ENCODE measurements at regions not wholly inside any gene's neighbourhood (a gene's known extent, or its start where the extent isn't known, plus 50 kb on each side); places are given as distances from the start of the nearest gene placed in this dataset.
"Not testable (repeated sequence)": the region's sequence is repeated elsewhere in the genome, so short reads cannot be mapped to it uniquely, and the experiment has no call there.

- H3K79me2 ChIP-seq (ENCODE audit: low read length); H3K4me3 ChIP-seq (ENCODE audit: low read length); H3K9me2 ChIP-seq (replicated peaks; ENCODE audit: low read length); CTCF ChIA-PET; H3K4me1 ChIP-seq (ENCODE audit: insufficient read depth, low read length); intact Hi-C loops (cut with micrococcal nuclease); H4K20me1 ChIP-seq (ENCODE audit: low read length); H3K9ac ChIP-seq (ENCODE audit: low read length); H3K9me3 ChIP-seq (ENCODE audit: low read length); H3K4me2 ChIP-seq (ENCODE audit: low read length); H2AFZ ChIP-seq (ENCODE audit: low read length); ATAC-seq; DNase-seq; H3K27ac ChIP-seq (ENCODE audit: low read length); POLR2A ChIA-PET (ENCODE audit: unreplicated experiment); H3K36me3 ChIP-seq (ENCODE audit: low read depth, low read length); BruUV-seq (replicated peaks); H3F3A ChIP-seq (ENCODE audit: low read length, unreplicated experiment); H3K27me3 ChIP-seq (ENCODE audit: low read length): not testable (repeated sequence)
Measured at GRCh38 chr22:10673065-10673464, 4854.9 kb upstream of the OR11H1 start.

DNA sequence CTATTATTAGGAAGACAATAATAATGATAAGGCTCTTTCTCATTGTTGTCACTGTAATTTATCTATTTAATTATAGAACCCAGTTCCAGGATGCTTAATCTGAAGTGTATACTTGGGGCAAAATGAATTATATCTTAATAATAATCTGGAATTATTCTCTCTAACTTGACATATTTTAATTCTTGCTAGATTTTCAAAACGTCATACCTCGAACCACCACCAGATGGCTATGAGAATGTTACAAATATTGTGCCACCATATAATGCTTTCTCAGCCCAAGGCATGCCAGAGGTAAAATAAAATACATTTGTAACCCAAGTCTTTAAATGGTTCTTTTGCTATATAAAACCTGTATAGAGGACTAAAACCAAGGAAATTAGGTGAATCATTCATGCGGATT is 4849.3 kb upstream of the OR11H1 start:
- DNase-seq; H3K9ac ChIP-seq (ENCODE audit: low read length); H3K4me2 ChIP-seq (ENCODE audit: low read length); H4K20me1 ChIP-seq (ENCODE audit: low read length); H2AFZ ChIP-seq (ENCODE audit: low read length); H3K36me3 ChIP-seq (ENCODE audit: low read depth, low read length); H3K79me2 ChIP-seq (ENCODE audit: low read length); H3K27me3 ChIP-seq (ENCODE audit: low read length); H3K9me2 ChIP-seq (replicated peaks; ENCODE audit: low read length); intact Hi-C loops (cut with micrococcal nuclease); H3K27ac ChIP-seq (ENCODE audit: low read length); H3K9me3 ChIP-seq (ENCODE audit: low read length); BruUV-seq (replicated peaks); H3F3A ChIP-seq (ENCODE audit: low read length, unreplicated experiment); POLR2A ChIA-PET (ENCODE audit: unreplicated experiment); H3K4me3 ChIP-seq (ENCODE audit: low read length); H3K4me1 ChIP-seq (ENCODE audit: insufficient read depth, low read length); ATAC-seq; CTCF ChIA-PET: not testable (repeated sequence)

GRCh38 chr22:10685436-10685835 is 4842.6 kb upstream of the OR11H1 start:
- H3K27ac ChIP-seq (ENCODE audit: low read length); H2AFZ ChIP-seq (ENCODE audit: low read length); H3K9ac ChIP-seq (ENCODE audit: low read length); POLR2A ChIA-PET (ENCODE audit: unreplicated experiment); intact Hi-C loops (cut with micrococcal nuclease); H3F3A ChIP-seq (ENCODE audit: low read length, unreplicated experiment); H3K27me3 ChIP-seq (ENCODE audit: low read length); BruUV-seq (replicated peaks); DNase-seq; H3K9me2 ChIP-seq (replicated peaks; ENCODE audit: low read length); H3K9me3 ChIP-seq (ENCODE audit: low read length); H3K4me3 ChIP-seq (ENCODE audit: low read length); ATAC-seq; H4K20me1 ChIP-seq (ENCODE audit: low read length); H3K4me2 ChIP-seq (ENCODE audit: low read length); H3K4me1 ChIP-seq (ENCODE audit: insufficient read depth, low read length); CTCF ChIA-PET; H3K36me3 ChIP-seq (ENCODE audit: low read depth, low read length); H3K79me2 ChIP-seq (ENCODE audit: low read length): not testable (repeated sequence)

DNA sequence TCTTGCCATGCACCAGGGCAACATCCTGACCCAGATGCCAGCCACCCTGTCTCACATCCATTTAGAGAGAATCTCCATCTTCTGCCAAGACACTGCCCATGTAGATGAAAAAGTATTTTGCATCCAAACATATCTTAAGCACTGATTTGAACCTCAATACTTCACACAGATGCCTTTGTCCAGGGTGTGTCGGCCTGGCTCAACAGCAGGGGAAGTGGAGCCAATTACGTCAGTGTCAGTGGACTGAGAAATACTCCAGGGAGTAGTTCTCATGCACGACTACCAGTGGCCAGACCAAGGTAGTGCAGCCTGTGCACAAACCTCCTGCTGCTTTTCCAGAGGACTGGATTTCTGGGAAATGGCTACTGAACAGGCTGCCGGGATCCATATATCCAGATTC is 4840.7 kb upstream of the OR11H1 start:
- H3K27ac ChIP-seq (ENCODE audit: low read length), result not testable (repeated sequence)

DNA sequence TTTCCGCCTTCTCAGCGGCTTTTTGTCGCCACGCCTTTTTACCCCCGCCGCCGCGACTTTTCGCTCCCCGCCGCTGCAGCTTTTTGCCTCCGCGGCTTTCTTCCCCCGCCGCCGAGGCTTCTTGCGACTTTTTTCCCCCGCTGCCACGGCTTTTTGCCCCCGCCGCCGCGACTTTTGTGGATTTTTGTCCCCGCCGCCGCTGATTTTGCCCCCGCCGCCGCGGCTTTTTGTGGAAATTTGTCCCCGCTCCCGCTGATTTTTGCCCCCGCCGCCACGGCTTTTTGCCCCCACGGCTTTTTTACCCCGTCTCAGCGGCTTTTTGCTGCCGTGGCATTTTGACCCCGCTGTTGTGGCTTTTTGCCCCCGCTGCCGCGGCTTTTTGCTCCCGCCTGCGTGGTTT is 4829.2 kb upstream of the OR11H1 start:
- H3K9me2 ChIP-seq (replicated peaks; ENCODE audit: low read length); H3K4me2 ChIP-seq (ENCODE audit: low read length); H3K9ac ChIP-seq (ENCODE audit: low read length); H3K27ac ChIP-seq (ENCODE audit: low read length); DNase-seq; CTCF ChIA-PET; intact Hi-C loops (cut with micrococcal nuclease); H3K9me3 ChIP-seq (ENCODE audit: low read length); H3F3A ChIP-seq (ENCODE audit: low read length, unreplicated experiment); ATAC-seq; H2AFZ ChIP-seq (ENCODE audit: low read length); H4K20me1 ChIP-seq (ENCODE audit: low read length); H3K4me1 ChIP-seq (ENCODE audit: insufficient read depth, low read length); H3K4me3 ChIP-seq (ENCODE audit: low read length); POLR2A ChIA-PET (ENCODE audit: unreplicated experiment); H3K36me3 ChIP-seq (ENCODE audit: low read depth, low read length); H3K27me3 ChIP-seq (ENCODE audit: low read length); H3K79me2 ChIP-seq (ENCODE audit: low read length); BruUV-seq (replicated peaks): not testable (repeated sequence)

More for the DNA sequence above, 4840.7 kb upstream of the OR11H1 start:
- intact Hi-C loops (cut with micrococcal nuclease); H3K4me1 ChIP-seq (ENCODE audit: insufficient read depth, low read length); BruUV-seq (replicated peaks); DNase-seq; H2AFZ ChIP-seq (ENCODE audit: low read length); H3K9ac ChIP-seq (ENCODE audit: low read length); H3F3A ChIP-seq (ENCODE audit: low read length, unreplicated experiment); H3K27me3 ChIP-seq (ENCODE audit: low read length); CTCF ChIA-PET; H4K20me1 ChIP-seq (ENCODE audit: low read length); H3K9me2 ChIP-seq (replicated peaks; ENCODE audit: low read length); H3K9me3 ChIP-seq (ENCODE audit: low read length); ATAC-seq; POLR2A ChIA-PET (ENCODE audit: unreplicated experiment); H3K36me3 ChIP-seq (ENCODE audit: low read depth, low read length); H3K79me2 ChIP-seq (ENCODE audit: low read length); H3K4me2 ChIP-seq (ENCODE audit: low read length); H3K4me3 ChIP-seq (ENCODE audit: low read length): not testable (repeated sequence)

GRCh38 chr22:10699301-10700097 is 4828.5 kb upstream of the OR11H1 start:
- H2AFZ ChIP-seq (ENCODE audit: low read length); H3K4me1 ChIP-seq (ENCODE audit: insufficient read depth, low read length); DNase-seq; BruUV-seq (replicated peaks); H3K9me3 ChIP-seq (ENCODE audit: low read length); H3K4me2 ChIP-seq (ENCODE audit: low read length); intact Hi-C loops (cut with micrococcal nuclease); H3K36me3 ChIP-seq (ENCODE audit: low read depth, low read length); H3K27ac ChIP-seq (ENCODE audit: low read length); POLR2A ChIA-PET (ENCODE audit: unreplicated experiment); H3K9ac ChIP-seq (ENCODE audit: low read length); ATAC-seq; H4K20me1 ChIP-seq (ENCODE audit: low read length); H3K4me3 ChIP-seq (ENCODE audit: low read length); CTCF ChIA-PET; H3K27me3 ChIP-seq (ENCODE audit: low read length); H3F3A ChIP-seq (ENCODE audit: low read length, unreplicated experiment); H3K9me2 ChIP-seq (replicated peaks; ENCODE audit: low read length); H3K79me2 ChIP-seq (ENCODE audit: low read length): not testable (repeated sequence)

DNA sequence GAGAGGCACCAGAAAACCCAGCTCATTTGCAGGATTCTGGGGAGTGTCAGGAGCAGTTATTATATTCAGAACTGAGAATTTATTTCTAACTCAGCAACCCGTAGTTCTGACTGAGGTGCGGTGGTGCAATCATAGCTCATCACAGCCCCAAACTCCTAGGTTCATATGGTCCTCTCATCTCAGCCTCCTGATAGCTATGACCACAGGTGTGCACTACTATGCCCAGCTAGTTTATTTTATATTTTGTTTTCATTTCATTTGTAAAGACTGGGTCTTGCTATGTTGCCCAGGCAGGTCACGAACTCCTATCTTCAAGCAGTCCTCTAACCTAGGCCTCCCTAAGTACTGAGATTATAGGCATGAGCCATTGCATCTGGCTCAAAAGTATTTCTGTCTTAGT is 4819.8 kb upstream of the OR11H1 start:
- H3K9ac ChIP-seq (ENCODE audit: low read length); H3K4me1 ChIP-seq (ENCODE audit: insufficient read depth, low read length); H3F3A ChIP-seq (ENCODE audit: low read length, unreplicated experiment); H3K4me3 ChIP-seq (ENCODE audit: low read length); H4K20me1 ChIP-seq (ENCODE audit: low read length); H3K36me3 ChIP-seq (ENCODE audit: low read depth, low read length); intact Hi-C loops (cut with micrococcal nuclease); H3K9me2 ChIP-seq (replicated peaks; ENCODE audit: low read length); H2AFZ ChIP-seq (ENCODE audit: low read length); POLR2A ChIA-PET (ENCODE audit: unreplicated experiment); CTCF ChIA-PET; ATAC-seq; BruUV-seq (replicated peaks); H3K27me3 ChIP-seq (ENCODE audit: low read length); H3K79me2 ChIP-seq (ENCODE audit: low read length); H3K27ac ChIP-seq (ENCODE audit: low read length); H3K4me2 ChIP-seq (ENCODE audit: low read length); DNase-seq: not testable (repeated sequence)
- peaks cover 11% of the 10 kb centered on the region for H3K9me3 ChIP-seq (ENCODE audit: low read length)
